ENCODE measurements at regions not wholly inside any gene's neighbourhood (a gene's known extent, or its start where the extent isn't known, plus 50 kb on each side); places are given as distances from the start of the nearest gene placed in this dataset.

GRCh38 chr9:89956331-89956730 is 351.5 kb downstream of the GADD45G start:
- H3K27me3 Mint-ChIP-seq (ENCODE audit: insufficient read depth, unreplicated experiment) = no peaks in the 10 kb centered on the region
- Histone ChIP-seq H3K36me3 (ENCODE audit: control insufficient read depth, insufficient read depth, low read length) (no peaks in the 10 kb centered on the region), H3K4me1 (no peaks in the 10 kb centered on the region), H3K4me3 (ENCODE audit: low read depth, low read length) (no peak overlapping the region), H3K27me3 (replicated peaks; ENCODE audit: control insufficient read depth, insufficient read depth, low read length) (no peaks in the 10 kb centered on the region), H3K9me3 (no peaks in the 10 kb centered on the region)
- no peak for DNase-seq
- CTCF ChIA-PET = no interaction called here
- no peak overlapping the region for H3K4me3 Mint-ChIP-seq (ENCODE audit: unreplicated experiment)
- TF ChIP-seq, protein P1, sequence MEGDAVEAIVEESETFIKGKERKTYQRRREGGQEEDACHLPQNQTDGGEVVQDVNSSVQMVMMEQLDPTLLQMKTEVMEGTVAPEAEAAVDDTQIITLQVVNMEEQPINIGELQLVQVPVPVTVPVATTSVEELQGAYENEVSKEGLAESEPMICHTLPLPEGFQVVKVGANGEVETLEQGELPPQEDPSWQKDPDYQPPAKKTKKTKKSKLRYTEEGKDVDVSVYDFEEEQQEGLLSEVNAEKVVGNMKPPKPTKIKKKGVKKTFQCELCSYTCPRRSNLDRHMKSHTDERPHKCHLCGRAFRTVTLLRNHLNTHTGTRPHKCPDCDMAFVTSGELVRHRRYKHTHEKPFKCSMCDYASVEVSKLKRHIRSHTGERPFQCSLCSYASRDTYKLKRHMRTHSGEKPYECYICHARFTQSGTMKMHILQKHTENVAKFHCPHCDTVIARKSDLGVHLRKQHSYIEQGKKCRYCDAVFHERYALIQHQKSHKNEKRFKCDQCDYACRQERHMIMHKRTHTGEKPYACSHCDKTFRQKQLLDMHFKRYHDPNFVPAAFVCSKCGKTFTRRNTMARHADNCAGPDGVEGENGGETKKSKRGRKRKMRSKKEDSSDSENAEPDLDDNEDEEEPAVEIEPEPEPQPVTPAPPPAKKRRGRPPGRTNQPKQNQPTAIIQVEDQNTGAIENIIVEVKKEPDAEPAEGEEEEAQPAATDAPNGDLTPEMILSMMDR (IDR thresholded peaks at IDR 0.05; ENCODE audit: insufficient read depth in 1 of 2, low read depth in 1 of 2, low read length in 1 of 2, severe bottlenecking in 1 of 2, unreplicated experiment in 1 of 2) = no peak
- H3K27ac Mint-ChIP-seq (ENCODE audit: unreplicated experiment) = no peak overlapping the region
- intact Hi-C loops (cut with micrococcal nuclease; ENCODE audit: unreplicated experiment) = no loop called here
- no TSS peak for BruUV-seq (replicated peaks)
- H3K9me3 Mint-ChIP-seq (ENCODE audit: unreplicated experiment) = no peaks in the 10 kb centered on the region
- POLR2A ChIA-PET = no interaction called here
- no peaks in the 10 kb centered on the region for H3K36me3 Mint-ChIP-seq (ENCODE audit: insufficient read depth, unreplicated experiment)
- H3K4me1 Mint-ChIP-seq (ENCODE audit: low read depth, unreplicated experiment) = no peaks in the 10 kb centered on the region

DNA sequence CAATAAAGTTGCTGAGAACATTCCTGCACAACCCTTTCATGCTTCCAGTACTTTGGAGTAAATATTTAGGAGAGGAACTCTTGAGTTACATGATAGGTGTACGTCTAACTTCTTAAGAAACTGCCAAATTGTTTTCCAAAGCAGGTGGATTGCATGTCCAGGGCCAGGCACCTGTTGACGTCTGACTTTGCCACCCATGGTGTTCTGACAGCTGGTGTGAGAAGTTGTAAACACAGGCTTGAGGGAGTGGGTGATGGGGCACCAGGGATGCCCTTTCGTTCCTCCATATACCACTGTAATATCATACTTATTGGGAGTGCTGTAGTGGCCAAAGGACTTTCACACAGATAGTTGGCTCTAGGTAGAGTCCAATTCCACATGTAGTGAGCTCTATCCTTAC is 352.1 kb downstream of the GADD45G start:
- Histone ChIP-seq H3K4me1 (no peaks in the 10 kb centered on the region), H3K27me3 (replicated peaks; ENCODE audit: control insufficient read depth, insufficient read depth, low read length) (no peaks in the 10 kb centered on the region), H3K36me3 (ENCODE audit: control insufficient read depth, insufficient read depth, low read length) (no peaks in the 10 kb centered on the region), H3K9me3 (no peaks in the 10 kb centered on the region), H3K4me3 (ENCODE audit: low read depth, low read length) (no peak overlapping the region)
- H3K4me3 Mint-ChIP-seq (ENCODE audit: unreplicated experiment) = no peak overlapping the region
- no TSS peak for BruUV-seq (replicated peaks)
- no peaks in the 10 kb centered on the region for H3K27me3 Mint-ChIP-seq (ENCODE audit: insufficient read depth, unreplicated experiment)
- no peaks in the 10 kb centered on the region for H3K9me3 Mint-ChIP-seq (ENCODE audit: unreplicated experiment)
- DNase-seq = no peak
- H3K36me3 Mint-ChIP-seq (ENCODE audit: insufficient read depth, unreplicated experiment) = no peaks in the 10 kb centered on the region
- intact Hi-C loops (cut with micrococcal nuclease; ENCODE audit: unreplicated experiment) = no loop called here
- TF ChIP-seq, protein P1 (IDR thresholded peaks at IDR 0.05; ENCODE audit: insufficient read depth in 1 of 2, low read depth in 1 of 2, low read length in 1 of 2, severe bottlenecking in 1 of 2, unreplicated experiment in 1 of 2) = no peak
- no peaks in the 10 kb centered on the region for H3K4me1 Mint-ChIP-seq (ENCODE audit: low read depth, unreplicated experiment)
- ChIA-PET POLR2A (no interaction called here), CTCF (no interaction called here)
- H3K27ac Mint-ChIP-seq (ENCODE audit: unreplicated experiment) = no peak overlapping the region

- H3K4me1 ChIP-seq = no peaks in the 10 kb centered on the region
- Mint-ChIP-seq H3K4me1 (ENCODE audit: low read depth, unreplicated experiment) (no peaks in the 10 kb centered on the region), H3K9me3 (ENCODE audit: unreplicated experiment) (no peaks in the 10 kb centered on the region), H3K36me3 (ENCODE audit: insufficient read depth, unreplicated experiment) (no peaks in the 10 kb centered on the region), H3K27me3 (ENCODE audit: insufficient read depth, unreplicated experiment) (no peaks in the 10 kb centered on the region), H3K27ac (ENCODE audit: unreplicated experiment) (no peak overlapping the region), H3K4me3 (ENCODE audit: unreplicated experiment) (no peak overlapping the region)
- no peaks in the 10 kb centered on the region for H3K27me3 ChIP-seq (replicated peaks; ENCODE audit: control insufficient read depth, insufficient read depth, low read length)
- H3K4me3 ChIP-seq (ENCODE audit: low read depth, low read length) = no peak overlapping the region
- ChIA-PET POLR2A (no interaction called here), CTCF (no interaction called here)
- DNase-seq = no peak
- BruUV-seq (replicated peaks) = no TSS peak
- TF ChIP-seq, protein P1 (IDR thresholded peaks at IDR 0.05; ENCODE audit: insufficient read depth in 1 of 2, low read depth in 1 of 2, low read length in 1 of 2, severe bottlenecking in 1 of 2, unreplicated experiment in 1 of 2) = no peak
- no peaks in the 10 kb centered on the region for H3K9me3 ChIP-seq
- no peaks in the 10 kb centered on the region for H3K36me3 ChIP-seq (ENCODE audit: control insufficient read depth, insufficient read depth, low read length)
- intact Hi-C loops (cut with micrococcal nuclease; ENCODE audit: unreplicated experiment) = no loop called here
Measured at GRCh38 chr9:89958086-89958485, 353.3 kb downstream of the GADD45G start.

Data from Caco-2 (cell line).